ENCODE measurements at regions not wholly inside any gene's neighbourhood (a gene's known extent, or its start where the extent isn't known, plus 50 kb on each side); places are given as distances from the start of the nearest gene placed in this dataset.
"Not testable (repeated sequence)": the region's sequence is repeated elsewhere in the genome, so short reads cannot be mapped to it uniquely, and the experiment has no call there.

DNA sequence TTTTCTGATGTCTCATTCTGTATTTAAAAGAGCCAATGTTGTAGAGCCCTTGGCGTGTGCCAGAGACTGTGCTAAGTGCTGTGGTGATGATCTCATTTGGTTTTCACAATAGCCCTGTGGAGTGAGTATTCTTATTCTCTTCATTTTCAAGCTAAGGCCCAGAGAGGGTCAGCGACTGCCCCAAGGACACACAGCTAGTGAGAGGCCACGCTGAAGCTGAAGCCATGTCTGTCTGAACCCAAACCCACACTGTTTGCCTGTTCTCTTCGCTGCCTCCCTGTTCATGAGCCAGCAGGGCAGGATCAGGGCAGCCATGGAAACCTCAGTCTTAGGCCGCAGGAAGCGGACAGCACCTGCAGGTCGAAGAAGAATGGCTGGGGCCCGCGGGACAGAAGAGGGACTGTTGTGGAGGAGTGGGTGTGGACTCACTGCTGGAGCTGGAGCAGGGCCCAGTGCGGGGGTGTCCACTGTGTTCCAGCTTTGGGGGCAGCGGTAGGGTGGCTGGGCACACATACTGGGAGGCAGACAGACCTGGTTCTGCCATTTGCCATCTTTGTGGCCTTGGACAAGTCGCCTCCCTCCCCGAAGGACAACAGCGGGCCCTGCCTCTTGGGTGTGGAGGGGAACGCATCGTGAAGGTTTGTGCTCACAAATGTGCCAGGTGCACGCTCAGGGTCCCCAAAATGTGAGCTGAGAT is 257.9 kb upstream of the MVB12B start:
- TF ChIP-seq, protein P1, sequence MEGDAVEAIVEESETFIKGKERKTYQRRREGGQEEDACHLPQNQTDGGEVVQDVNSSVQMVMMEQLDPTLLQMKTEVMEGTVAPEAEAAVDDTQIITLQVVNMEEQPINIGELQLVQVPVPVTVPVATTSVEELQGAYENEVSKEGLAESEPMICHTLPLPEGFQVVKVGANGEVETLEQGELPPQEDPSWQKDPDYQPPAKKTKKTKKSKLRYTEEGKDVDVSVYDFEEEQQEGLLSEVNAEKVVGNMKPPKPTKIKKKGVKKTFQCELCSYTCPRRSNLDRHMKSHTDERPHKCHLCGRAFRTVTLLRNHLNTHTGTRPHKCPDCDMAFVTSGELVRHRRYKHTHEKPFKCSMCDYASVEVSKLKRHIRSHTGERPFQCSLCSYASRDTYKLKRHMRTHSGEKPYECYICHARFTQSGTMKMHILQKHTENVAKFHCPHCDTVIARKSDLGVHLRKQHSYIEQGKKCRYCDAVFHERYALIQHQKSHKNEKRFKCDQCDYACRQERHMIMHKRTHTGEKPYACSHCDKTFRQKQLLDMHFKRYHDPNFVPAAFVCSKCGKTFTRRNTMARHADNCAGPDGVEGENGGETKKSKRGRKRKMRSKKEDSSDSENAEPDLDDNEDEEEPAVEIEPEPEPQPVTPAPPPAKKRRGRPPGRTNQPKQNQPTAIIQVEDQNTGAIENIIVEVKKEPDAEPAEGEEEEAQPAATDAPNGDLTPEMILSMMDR (conservative IDR thresholded peaks at IDR 0.05; ENCODE audit: low read depth) = no peak
- no peak overlapping the region for H3K27ac ChIP-seq
- no peak for DNase-seq (ENCODE audit: low spot score)
- ChIA-PET CTCF (no interaction called here), POLR2A (ENCODE audit: low non-redundant PET) (no interaction called here)

DNA sequence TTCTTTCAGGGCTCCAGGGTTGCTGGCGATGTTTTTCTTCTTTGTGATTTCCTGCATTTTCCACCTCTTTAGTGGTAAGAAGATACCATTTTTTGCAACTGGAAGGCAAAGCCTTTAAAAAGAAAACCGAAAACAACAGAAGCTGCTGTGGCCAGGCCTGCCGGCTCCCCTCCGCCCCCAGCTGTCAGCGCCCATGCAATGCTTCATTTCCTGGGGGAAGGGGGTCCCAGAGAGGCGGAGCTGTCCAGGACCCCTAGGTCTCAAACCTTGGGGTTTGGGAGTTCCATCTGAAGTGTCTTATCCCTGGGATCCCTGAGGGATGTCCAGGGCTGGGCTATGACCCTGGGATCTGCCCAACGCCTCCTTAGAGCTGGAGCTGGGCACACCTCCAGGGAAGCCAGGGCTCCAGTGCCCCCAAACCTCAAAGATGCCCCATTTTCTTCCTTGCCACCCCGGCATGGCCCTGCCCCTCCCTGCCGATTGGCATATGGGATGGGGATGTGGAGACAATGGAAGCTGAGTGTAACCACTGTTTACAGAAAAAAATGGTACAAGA is 257.2 kb upstream of the MVB12B start:
- ChIA-PET CTCF (no interaction called here), POLR2A (ENCODE audit: low non-redundant PET) (interaction anchor here (0.7 kb wide), 1 partner anchor 457 kb away, joined by 5 read pairs; no protein-coding TSS in a partner anchor)
- TF ChIP-seq, protein P1 (conservative IDR thresholded peaks at IDR 0.05; ENCODE audit: low read depth) = no peak
- no peak for DNase-seq (ENCODE audit: low spot score)
- H3K27ac ChIP-seq = no peak overlapping the region

DNA sequence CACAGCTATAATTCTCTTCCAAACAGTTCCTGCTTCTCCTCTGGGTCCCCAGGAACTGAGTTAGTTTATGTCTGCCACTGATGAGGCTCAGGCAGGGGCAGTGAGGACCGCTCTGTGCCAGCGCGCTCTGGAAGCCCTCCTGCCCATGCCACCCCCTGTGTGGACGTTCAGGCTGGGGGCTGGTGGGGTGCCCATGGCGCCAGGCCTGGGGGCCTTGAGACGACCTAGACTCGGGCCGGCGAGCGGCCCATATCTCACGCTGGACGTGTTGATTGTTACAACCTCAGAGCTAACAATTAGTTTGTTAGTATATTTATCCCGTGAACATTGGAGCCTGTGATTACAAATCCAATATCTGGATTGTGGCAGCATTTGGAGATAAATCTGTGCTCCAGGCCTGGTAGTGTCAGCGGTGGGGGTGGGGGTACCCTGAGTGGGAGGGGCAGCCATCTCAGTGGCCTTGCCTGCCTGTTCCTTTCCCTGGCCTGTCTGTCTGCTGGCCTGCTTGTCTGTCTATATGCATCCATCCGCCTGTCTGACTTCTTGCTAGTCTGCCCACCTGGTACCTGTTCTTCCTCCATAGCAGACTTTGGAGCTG is 256.5 kb upstream of the MVB12B start:
- no peak for DNase-seq (ENCODE audit: low spot score)
- no peak overlapping the region for H3K27ac ChIP-seq
- TF ChIP-seq, protein P1 (conservative IDR thresholded peaks at IDR 0.05; ENCODE audit: low read depth) = no peak
- ChIA-PET CTCF (no interaction called here), POLR2A (ENCODE audit: low non-redundant PET) (interaction anchor here (0.7 kb wide), 1 partner anchor 458 kb away, joined by 5 read pairs; no protein-coding TSS in a partner anchor)

DNA sequence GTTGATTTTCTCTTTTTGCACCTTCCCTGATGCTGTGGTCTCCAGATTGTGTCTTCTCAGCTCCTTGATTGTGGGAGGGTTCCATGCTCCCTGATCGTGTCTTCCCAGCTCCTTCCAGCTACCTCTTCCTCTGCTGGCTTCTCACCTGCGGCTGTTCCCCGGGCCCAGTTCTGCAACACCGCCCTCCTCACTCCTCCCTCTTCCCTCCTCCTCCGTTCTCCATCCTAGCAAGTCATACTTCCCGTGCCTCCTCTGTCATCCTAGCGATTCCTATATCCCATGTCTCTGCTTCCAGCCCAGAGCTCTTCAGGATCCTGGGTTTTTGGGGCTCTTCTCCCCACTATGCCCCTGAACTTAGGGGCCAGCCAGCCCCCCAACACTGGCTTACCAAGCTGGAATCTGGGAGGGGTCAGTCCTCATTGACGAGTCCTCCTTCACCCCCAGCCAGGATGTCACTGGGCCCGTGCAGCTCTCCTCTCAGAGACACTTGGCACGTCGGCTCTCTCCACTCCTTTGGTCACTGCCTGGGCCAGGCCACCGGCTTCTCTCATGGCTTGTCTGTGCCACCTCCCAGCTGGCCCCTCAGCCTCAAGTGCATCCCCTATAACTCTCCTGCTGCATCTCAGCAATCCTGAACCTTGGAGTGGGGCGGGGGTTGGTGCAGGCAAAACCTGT is 255.4 kb upstream of the MVB12B start:
- H3K27ac ChIP-seq = no peak overlapping the region
- TF ChIP-seq, protein P1 (conservative IDR thresholded peaks at IDR 0.05; ENCODE audit: low read depth) = no peak
- ChIA-PET CTCF (interaction anchor here (0.6 to 0.8 kb wide), 3 partner anchors 62 to 355 kb away, joined by 3 to 4 read pairs (median 4); no protein-coding TSS in a partner anchor), POLR2A (ENCODE audit: low non-redundant PET) (no interaction called here)
- DNase-seq (ENCODE audit: low spot score) = no peak

DNA sequence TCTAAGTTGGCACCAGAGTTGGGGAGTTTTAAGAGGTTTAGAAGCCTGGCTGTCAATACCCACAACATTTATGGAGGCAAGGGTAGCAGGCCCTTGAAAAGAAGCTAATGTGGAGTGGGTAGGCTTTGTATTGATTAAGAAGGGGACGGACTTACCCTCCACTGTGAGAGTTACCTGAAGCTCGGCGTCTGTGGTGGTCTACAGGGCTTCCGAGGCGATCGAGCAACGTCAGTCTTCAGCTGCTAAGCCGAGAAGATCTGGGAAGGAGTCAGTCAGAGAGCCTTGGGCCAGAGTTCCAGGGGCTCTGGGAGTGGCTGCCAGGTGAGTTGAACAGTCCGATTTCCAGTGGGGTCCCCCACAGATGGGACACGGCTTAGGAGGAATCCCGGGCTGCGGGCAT is 249.0 kb upstream of the MVB12B start:
- POLR2A ChIA-PET (ENCODE audit: low non-redundant PET); DNase-seq (ENCODE audit: low spot score); CTCF ChIA-PET; H3K27ac ChIP-seq: not testable (repeated sequence)

DNA sequence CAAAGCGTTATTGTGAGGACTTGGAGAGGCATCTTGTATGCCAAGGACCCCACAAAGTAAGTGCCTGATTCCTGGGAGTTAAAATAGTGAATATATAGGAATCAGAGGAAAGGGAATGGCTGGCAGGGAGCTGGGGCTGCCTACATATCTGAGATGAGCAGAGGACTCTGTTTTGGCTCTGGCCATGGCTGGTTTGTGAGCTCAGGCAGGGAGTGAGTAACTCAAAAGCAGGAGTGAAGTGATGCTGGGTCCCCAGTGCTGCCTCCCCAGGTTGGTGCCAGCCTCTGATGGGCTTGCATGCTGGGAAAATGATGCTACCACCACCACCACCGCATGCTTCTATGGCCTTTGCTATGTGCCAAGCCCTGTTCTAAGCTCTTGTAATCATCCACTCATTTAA is 246.0 kb upstream of the MVB12B start:
- H3K27ac ChIP-seq = no peak overlapping the region
- no peak for DNase-seq (ENCODE audit: low spot score)
- TF ChIP-seq, protein P1 (conservative IDR thresholded peaks at IDR 0.05; ENCODE audit: low read depth) = no peak
- POLR2A ChIA-PET (ENCODE audit: low non-redundant PET) = no interaction called here
- CTCF ChIA-PET = no interaction called here

Data from RWPE1 (cell line).